HG03432 (cell line): ENCODE measurements at regions not wholly inside any gene's neighbourhood (a gene's known extent, or its start where the extent isn't known, plus 50 kb on each side); places are given as distances from the start of the nearest gene placed in this dataset.
"Not testable (repeated sequence)": the region's sequence is repeated elsewhere in the genome, so short reads cannot be mapped to it uniquely, and the experiment has no call there.

Experiments
- ATAC-seq: cut with Tn5 transposase; IDR thresholded peaks from one replicate; pipeline ENCODE4 v1.9.1; 2021; ENCODE audit warnings: mild to moderate bottlenecking, moderate library complexity; ENCODE audit not compliant: unreplicated experiment

- ATAC-seq = no peak
Observed at GRCh38 chr1:25134801-25135461, 97.4 kb downstream of the SYF2 start.

- ATAC-seq = no peak
Observed at GRCh38 chr1:25134307-25134706, 98.0 kb downstream of the SYF2 start.

- no peak for ATAC-seq
Observed at GRCh38 chr1:25131794-25132193, 100.5 kb downstream of the SYF2 start.

- no peak for ATAC-seq
Observed at GRCh38 chr1:25130895-25131294, 101.4 kb downstream of the SYF2 start.

GRCh38 chr1:25129380-25129779 lies 102.9 kb downstream of the SYF2 start:
- no peak for ATAC-seq

GRCh38 chr1:25128121-25128621 lies 104.1 kb downstream of the SYF2 start:
- peak; percentile 79 for ATAC-seq

GRCh38 chr1:25126562-25126961 lies 105.7 kb downstream of the SYF2 start:
- ATAC-seq = no peak

GRCh38 chr1:25123551-25123950 lies 108.8 kb downstream of the SYF2 start:
- no peak for ATAC-seq

- ATAC-seq = no peak
Observed at GRCh38 chr1:25122747-25123146, 109.6 kb downstream of the SYF2 start.

- no peak for ATAC-seq
Observed at GRCh38 chr1:25120281-25120680, 112.0 kb downstream of the SYF2 start.

- no peak for ATAC-seq
Observed at GRCh38 chr1:25118546-25118945, 113.8 kb downstream of the SYF2 start.

GRCh38 chr1:25117233-25117823 lies 115.0 kb downstream of the SYF2 start:
- no peak for ATAC-seq

GRCh38 chr1:25116832-25117231 lies 115.5 kb downstream of the SYF2 start:
- ATAC-seq = no peak

- not testable (repeated sequence) for ATAC-seq
Observed at GRCh38 chr1:25116117-25116516, 116.2 kb downstream of the SYF2 start.

- ATAC-seq = no peak
Observed at GRCh38 chr1:25113731-25114130, 118.6 kb downstream of the SYF2 start.

- ATAC-seq = no peak
Observed at GRCh38 chr1:25113086-25113485, 119.2 kb downstream of the SYF2 start.

- no peak for ATAC-seq
Observed at GRCh38 chr1:25112400-25112799, 119.9 kb downstream of the SYF2 start.

GRCh38 chr1:25111706-25112105 lies 120.6 kb downstream of the SYF2 start:
- no peak for ATAC-seq

- ATAC-seq = no peak
Observed at GRCh38 chr1:25110485-25110884, 121.8 kb downstream of the SYF2 start.

- no peak for ATAC-seq
Observed at GRCh38 chr1:25110036-25110435, 122.3 kb downstream of the SYF2 start.

GRCh38 chr1:25109531-25109951 lies 122.8 kb downstream of the SYF2 start:
- ATAC-seq = no peak

GRCh38 chr1:25107643-25108010 lies 124.7 kb downstream of the SYF2 start:
- ATAC-seq = no peak
